Endothelial cell of umbilical vein (primary cell): ENCODE measurements at regions not wholly inside any gene's neighbourhood (a gene's known extent, or its start where the extent isn't known, plus 50 kb on each side); places are given as distances from the start of the nearest gene placed in this dataset.

ENCODE experiments used
- BruUV-seq: library from RNA; stranded (reverse); fragments of 400-500 nt; replicated peaks from 2 replicates; lab custom pipeline; 2021; lab: Mats Ljungman, UMichigan
- CTCF ChIA-PET: fragments of 300-600, 350-600 bp; sonication (Branson Sonifier 250); formaldehyde crosslinking; loops from one replicate; lab custom pipeline; 2021; ENCODE audit warnings: antibody characterized with exemption, inconsistent platforms; lab: Charles Lee
- POLR2A ChIA-PET: fragments of 300-600, 350-600 bp; sonication (Branson Sonifier 250); formaldehyde crosslinking; loops from one replicate; lab custom pipeline; 2021; ENCODE audit warnings: antibody characterized with exemption, inconsistent platforms; lab: Charles Lee
- DNase-seq: peaks from one replicate; pipeline ENCODE4 v3.0.0-alpha.2; 2011; ENCODE audit warnings: low read depth, low spot score
- FAIRE-seq: peaks from 2 replicates; lab custom pipeline; 2011; peaks lifted over from hg19 to GRCh38; lab: Jason Lieb, UNC
- H2AFZ ChIP-seq: 2 replicates; pipeline ENCODE4 v1.6.0; 2012; ENCODE audit warnings: low read depth, low read length, control low read depth, inconsistent platforms
- H3K27ac ChIP-seq: 2 replicates; pipeline ENCODE4 v1.5.1; 2011; ENCODE audit warnings: low read depth, mild to moderate bottlenecking, control low read depth, low read length, moderate library complexity; ENCODE audit not compliant: insufficient read depth
- H3K27me3 ChIP-seq, 2 experiments: 2 replicates each; pipeline versions ENCODE4 v1.6.0 to v1.6.1; 2011; ENCODE audit warnings: low read length in 2 of 2, mixed read lengths in 1 of 2; ENCODE audit not compliant: control insufficient read depth in 2 of 2, insufficient read depth in 2 of 2
- H3K36me3 ChIP-seq, 2 experiments: 2 replicates in 1 of 2; 3 replicates in 1 of 2; pipeline ENCODE4 v1.5.1; 2011; ENCODE audit warnings: low read length in 2 of 2, mild to moderate bottlenecking in 1 of 2, moderate library complexity in 1 of 2; ENCODE audit not compliant: control insufficient read depth in 2 of 2, insufficient read depth in 2 of 2; ENCODE audit errors: extremely low read depth in 1 of 2
- H3K4me1 ChIP-seq: 3 replicates; pipeline ENCODE4 v1.5.1; 2011; ENCODE audit warnings: mild to moderate bottlenecking, low read length; ENCODE audit not compliant: control insufficient read depth, insufficient read depth; ENCODE audit errors: extremely low read depth
- H3K4me2 ChIP-seq: 2 replicates; pipeline ENCODE4 v1.6.1; 2011; ENCODE audit warnings: low read length, control low read depth, mixed read lengths; ENCODE audit not compliant: insufficient read depth
- H3K4me3 ChIP-seq, 3 experiments: fragments of 200-600 bp in 1 of 3; sonication (generic), shearing (Covaris generic) in 1 of 3; replicated peaks in 1 of 3; 2 replicates each; pipeline ENCODE4 v1.5.1; 2011 to 2016; ENCODE audit warnings: control low read depth in 3 of 3, low read length in 3 of 3, mild to moderate bottlenecking in 2 of 3, inconsistent platforms in 1 of 3, low read depth in 1 of 3, moderate library complexity in 1 of 3; ENCODE audit not compliant: insufficient read depth in 1 of 3
- H3K79me2 ChIP-seq: 2 replicates; pipeline ENCODE4 v1.6.0; 2012; ENCODE audit warnings: low read length, inconsistent platforms; ENCODE audit not compliant: control insufficient read depth, insufficient read depth
- H3K9ac ChIP-seq: replicated peaks from 2 replicates; pipeline ENCODE3; 2011; ENCODE audit warnings: low read length, control low read depth; ENCODE audit not compliant: insufficient read depth; ENCODE audit errors: extremely low read depth
- H3K9me1 ChIP-seq: replicated peaks from 3 replicates; pipeline ENCODE4 v1.6.0; 2011; ENCODE audit warnings: mild to moderate bottlenecking, low read length; ENCODE audit not compliant: control insufficient read depth, insufficient read depth; ENCODE audit errors: extremely low read depth
- H3K9me3 ChIP-seq: replicated peaks from 2 replicates; pipeline ENCODE4 v1.5.1; 2012; ENCODE audit warnings: low read length, inconsistent platforms; ENCODE audit not compliant: control insufficient read depth, insufficient read depth
- H4K20me1 ChIP-seq: replicated peaks from 2 replicates; pipeline ENCODE3; 2011; ENCODE audit warnings: mild to moderate bottlenecking, low read length; ENCODE audit not compliant: control insufficient read depth, insufficient read depth; ENCODE audit errors: extremely low read depth
- CTCF ChIP-seq, 2 donors: IDR thresholded peaks; 1 replicate in 1 of 2; 2 replicates in 1 of 2; pipeline ENCODE4 v1.5.1; 2011; ENCODE audit warnings: low read length in 2 of 2, mild to moderate bottlenecking in 2 of 2, moderate library complexity in 2 of 2, control low read depth in 1 of 2, inconsistent platforms in 1 of 2, low read depth in 1 of 2; ENCODE audit not compliant: insufficient read depth in 1 of 2; ENCODE audit errors: extremely low read depth in 1 of 2
- EZH2 ChIP-seq: IDR thresholded peaks from 2 replicates; pipeline ENCODE4 v1.6.1; 2012; ENCODE audit warnings: borderline replicate concordance, low read depth, mild to moderate bottlenecking, moderate library complexity, low read length, inconsistent platforms; ENCODE audit not compliant: severe bottlenecking
- FOS ChIP-seq: IDR thresholded peaks from 2 replicates; pipeline ENCODE4 v1.6.1; 2011; ENCODE audit warnings: mild to moderate bottlenecking, low read length, moderate library complexity, borderline replicate concordance; ENCODE audit not compliant: insufficient read depth
- GATA2 ChIP-seq: IDR thresholded peaks from 2 replicates; pipeline ENCODE4 v1.7.0; 2011; ENCODE audit warnings: low read depth, mild to moderate bottlenecking, moderate library complexity, mixed read lengths, low read length; ENCODE audit not compliant: insufficient read length, insufficient read depth
- JUN ChIP-seq: IDR thresholded peaks from 2 replicates; pipeline ENCODE4 v1.6.1; 2011; ENCODE audit warnings: borderline replicate concordance, low read depth; ENCODE audit not compliant: insufficient read length, insufficient read depth
- MAX ChIP-seq: IDR thresholded peaks from 2 replicates; pipeline ENCODE4 v1.6.1; 2011; ENCODE audit not compliant: insufficient read depth, insufficient read length
- MYC ChIP-seq: IDR thresholded peaks from one replicate; pipeline ENCODE4 v1.6.1; 2011; ENCODE audit warnings: mild to moderate bottlenecking, low read depth, low read length
- POLR2A ChIP-seq: IDR thresholded peaks from 2 replicates; pipeline ENCODE4 v1.6.1; 2012; ENCODE audit warnings: low read depth, mild to moderate bottlenecking, control low read depth, low read length
- POLR2AphosphoS5 ChIP-seq: IDR thresholded peaks from 2 replicates; pipeline ENCODE4 v1.6.1; 2012; ENCODE audit warnings: low read depth, mild to moderate bottlenecking, control low read depth, low read length, moderate library complexity; ENCODE audit not compliant: insufficient read depth
- dilution Hi-C: fragments of 300-500 bp; cut with MboI; formaldehyde crosslinking; loops from one replicate; pipeline ENCODE4 v1.15.0; 2019; ENCODE audit warnings: low sequenced_read_pairs; ENCODE audit not compliant: extremely low pct_ligation_motif_present
- intact Hi-C: fragments of 100-400 bp; cut with micrococcal nuclease; formaldehyde crosslinking; loops from one replicate; pipeline ENCODE4 v1.10.0; 2022

- H3K4me2 ChIP-seq, result no peak overlapping the region
- FAIRE-seq (no peak), DNase-seq (no peak)
- H3K4me3 ChIP-seq, result no peak overlapping the region
- ChIA-PET CTCF (no interaction called here), POLR2A (no interaction called here)
- intact Hi-C loops, result no loop called here
- H3K9me1 ChIP-seq, result no peaks in the 10 kb centered on the region
- H3K27me3 ChIP-seq, result peaks cover 0 to 4% of the 10 kb centered on the region in 2 experiments
- H3K36me3 ChIP-seq, result no peaks in the 10 kb centered on the region
- H4K20me1 ChIP-seq, result no peaks in the 10 kb centered on the region
- no peaks in the 10 kb centered on the region for H3K79me2 ChIP-seq
- dilution Hi-C loops, result no loop called here
- TF ChIP-seq MAX (no peak), FOS (no peak), JUN (no peak), POLR2AphosphoS5 (no peak), EZH2 (no peak), CTCF (IDR thresholded peaks at IDR 0.05; ENCODE audit: extremely low read depth in 1 of 2, insufficient read depth in 1 of 2, low read depth in 1 of 2, low read length in 2 of 2) (no peak), MYC (no peak), GATA2 (no peak), POLR2A (no peak)
- H3K27ac ChIP-seq, result no peak overlapping the region
- H3K4me1 ChIP-seq, result no peaks in the 10 kb centered on the region
- no TSS peak for BruUV-seq
- H3K9ac ChIP-seq, result no peak overlapping the region
- H3K9me3 ChIP-seq, result no peaks in the 10 kb centered on the region
- H2AFZ ChIP-seq, result no peak overlapping the region
These were observed 144.7 kb downstream of the RPS24 start for GRCh38 chr10:78178397-78178796.
